WTC11 (cell line): ENCODE measurements at regions not wholly inside any gene's neighbourhood (a gene's known extent, or its start where the extent isn't known, plus 50 kb on each side); places are given as distances from the start of the nearest gene placed in this dataset.
A peak's percentile ranks its signal among the peaks of the same experiment; 100 is the strongest.

Experiments
- ATAC-seq: fragments of 200-7000 bp; cut with Tn5 transposase; 2 replicates; pipeline ENCODE4 v1.10.0; 2021; ENCODE audit warnings: mild to moderate bottlenecking, moderate library complexity
- CTCF ChIA-PET: fragments of 300-600 bp; sonication (Branson Sonifier 250); formaldehyde crosslinking; loops from one replicate; lab custom pipeline; 2021; ENCODE audit warnings: antibody characterized with exemption; lab: Charles Lee
- POLR2A ChIA-PET: fragments of 350-600 bp; sonication (Branson Sonifier 250); formaldehyde crosslinking; loops from one replicate; lab custom pipeline; 2021; ENCODE audit warnings: antibody characterized with exemption; lab: Charles Lee
- DNase-seq: peaks from one replicate; pipeline ENCODE4 v3.0.0; 2021; ENCODE audit warnings: low spot score
- H3K27ac Mint-ChIP-seq: 2 replicates; pipeline ENCODE4 v1.8.0; 2021; ENCODE audit warnings: mixed read lengths
- H3K27me3 Mint-ChIP-seq: 2 replicates; pipeline ENCODE4 v1.8.0; 2021; ENCODE audit warnings: low read depth, mild to moderate bottlenecking, moderate library complexity, mixed read lengths
- H3K36me3 Mint-ChIP-seq: 2 replicates; pipeline ENCODE4 v1.8.0; 2021; ENCODE audit warnings: mixed read lengths
- H3K4me1 Mint-ChIP-seq: 2 replicates; pipeline ENCODE4 v1.8.0; 2022; ENCODE audit warnings: mixed read lengths
- H3K4me3 Mint-ChIP-seq: 2 replicates; pipeline ENCODE4 v1.8.0; 2021; ENCODE audit warnings: mild to moderate bottlenecking, moderate library complexity, mixed read lengths
- H3K9me3 Mint-ChIP-seq: 2 replicates; pipeline ENCODE4 v1.8.0; 2021; ENCODE audit warnings: mixed read lengths
- CREM ChIP-seq: sonication (generic); formaldehyde crosslinking; IDR thresholded peaks from 2 replicates; pipeline ENCODE4 v1.8.1; 2022; ENCODE audit warnings: mild to moderate bottlenecking, missing genetic modification reagents, moderate library complexity
- GRHL2 ChIP-seq: fragments of 250-450 bp; sonication (Bioruptor Pico); IDR thresholded peaks from 2 replicates; pipeline ENCODE4 v1.8.0; 2022; ENCODE audit warnings: mild to moderate bottlenecking, moderate library complexity; ENCODE audit not compliant: insufficient replicate concordance, severe bottlenecking
- JAZF1 ChIP-seq: fragments of 250-450 bp; sonication (Bioruptor Pico); IDR thresholded peaks from 2 replicates; pipeline ENCODE4 v1.9.0; 2021; ENCODE audit warnings: moderate library complexity, mild to moderate bottlenecking, inconsistent platforms
- JUN ChIP-seq: sonication (generic); formaldehyde crosslinking; IDR thresholded peaks from 2 replicates; pipeline ENCODE4 v1.8.0; 2023; ENCODE audit warnings: mild to moderate bottlenecking, missing genetic modification reagents
- MXD4 ChIP-seq: fragments of 250-450 bp; sonication (Bioruptor Pico); IDR thresholded peaks from 2 replicates; pipeline ENCODE4 v1.8.0; 2021; ENCODE audit warnings: mild to moderate bottlenecking, moderate library complexity, borderline replicate concordance
- NFYB ChIP-seq: sonication (generic); formaldehyde crosslinking; conservative IDR thresholded peaks from 2 replicates; pipeline ENCODE4 v1.8.0; 2022; ENCODE audit warnings: low read depth, missing genetic modification reagents
- NR1H2 ChIP-seq: sonication (generic); formaldehyde crosslinking; IDR thresholded peaks from 2 replicates; pipeline ENCODE4 v1.9.0; 2021; ENCODE audit warnings: mild to moderate bottlenecking, moderate library complexity, missing genetic modification reagents
- NR2C2 ChIP-seq: sonication (generic); formaldehyde crosslinking; IDR thresholded peaks from 2 replicates; pipeline ENCODE4 v1.8.0; 2022; ENCODE audit warnings: mild to moderate bottlenecking, missing genetic modification reagents
- SP1 ChIP-seq: sonication (generic); formaldehyde crosslinking; conservative IDR thresholded peaks from 2 replicates; pipeline ENCODE4 v1.8.1; 2022; ENCODE audit warnings: missing genetic modification reagents
- TEAD4 ChIP-seq: sonication (generic); formaldehyde crosslinking; IDR thresholded peaks from 2 replicates; pipeline ENCODE4 v1.8.0; 2022; ENCODE audit warnings: mild to moderate bottlenecking, missing genetic modification reagents
- ZNF219 ChIP-seq: sonication (generic); formaldehyde crosslinking; IDR thresholded peaks from 2 replicates; pipeline ENCODE4 v1.8.0; 2023; ENCODE audit warnings: missing genetic modification reagents, mild to moderate bottlenecking, borderline replicate concordance
- ZNF416 ChIP-seq: fragments of 250-450 bp; sonication (Bioruptor Pico); IDR thresholded peaks from 2 replicates; pipeline ENCODE4 v1.9.0; 2021; ENCODE audit warnings: mild to moderate bottlenecking, inconsistent platforms
- TF ChIP-seq, protein P1 (sequence below): sonication (generic); formaldehyde crosslinking; IDR thresholded peaks from 2 replicates; pipeline ENCODE4 v1.8.1; 2022; ENCODE audit warnings: mild to moderate bottlenecking, missing genetic modification reagents, moderate library complexity, borderline replicate concordance
- TF ChIP-seq, protein P2 (sequence below): sonication (generic); formaldehyde crosslinking; IDR thresholded peaks from 2 replicates; pipeline ENCODE4 v1.8.1; 2022; ENCODE audit warnings: low read depth, mild to moderate bottlenecking, moderate library complexity, missing genetic modification reagents, borderline replicate concordance
- TF ChIP-seq, protein P3 (sequence below): sonication (generic); formaldehyde crosslinking; IDR thresholded peaks from 2 replicates; pipeline ENCODE4 v1.8.0; 2022; ENCODE audit warnings: missing genetic modification reagents
- TF ChIP-seq, protein P4 (sequence below): fragments of 250-450 bp; sonication (Bioruptor Pico); IDR thresholded peaks from 2 replicates; pipeline ENCODE4 v1.9.0; 2021; ENCODE audit warnings: mild to moderate bottlenecking
- TF ChIP-seq, protein P5 (sequence below): sonication (generic); formaldehyde crosslinking; IDR thresholded peaks from 2 replicates; pipeline ENCODE4 v1.8.1; 2023; ENCODE audit warnings: mild to moderate bottlenecking, missing genetic modification reagents, moderate library complexity
- TF ChIP-seq, protein P6 (sequence below): sonication (generic); formaldehyde crosslinking; IDR thresholded peaks from 2 replicates; pipeline ENCODE4 v1.8.1; 2023; ENCODE audit warnings: mild to moderate bottlenecking, missing genetic modification reagents, borderline replicate concordance

DNA sequence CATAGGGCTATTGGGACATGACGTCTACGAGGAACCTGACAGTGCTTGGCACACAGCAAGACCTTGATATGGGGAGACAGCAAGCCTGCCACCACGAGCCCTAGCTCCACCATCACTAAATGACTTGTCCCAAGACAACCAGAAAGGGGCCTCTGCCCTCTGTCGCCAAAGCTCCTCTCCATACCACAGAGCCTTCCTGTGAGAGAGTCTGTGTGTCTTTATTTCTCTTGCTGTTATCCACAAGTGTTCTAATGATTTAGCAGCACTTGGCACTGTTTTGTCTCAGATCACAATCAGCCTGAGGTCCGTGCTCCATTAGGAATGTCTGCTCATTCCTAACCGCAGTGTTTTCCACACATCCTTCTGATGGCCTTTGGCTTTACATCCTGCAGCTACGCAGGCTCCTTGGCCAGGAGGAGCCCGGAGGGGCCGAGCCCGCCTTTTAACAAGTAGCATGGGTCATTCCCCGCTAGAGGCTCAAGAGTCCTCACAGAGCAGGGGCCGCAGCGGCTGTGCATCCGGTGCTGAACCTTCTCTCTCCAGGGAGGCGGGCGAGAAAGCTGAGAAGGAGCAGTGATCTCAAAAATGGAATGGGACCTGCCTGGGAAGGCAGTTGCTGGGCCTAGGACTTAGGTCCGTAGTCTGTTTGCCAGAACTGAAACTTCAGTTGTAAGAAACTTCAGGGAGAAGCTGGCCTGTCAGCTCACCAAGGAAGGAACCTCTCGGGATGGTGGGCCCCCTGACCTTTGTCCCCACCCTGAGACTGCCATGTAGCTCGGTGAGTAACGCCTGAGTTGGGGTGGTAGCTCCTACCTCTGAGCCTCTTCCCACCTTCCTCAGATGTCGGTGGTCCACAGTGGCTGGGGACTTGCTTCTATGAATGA, 61.1 kb upstream of the HMGB1 start (continued):
- TF ChIP-seq NFYB (no peak), JUN (CRISPR knock-in tag) (no peak), GRHL2 (CRISPR knock-in tag) (no peak)
- TF ChIP-seq, protein P1, sequence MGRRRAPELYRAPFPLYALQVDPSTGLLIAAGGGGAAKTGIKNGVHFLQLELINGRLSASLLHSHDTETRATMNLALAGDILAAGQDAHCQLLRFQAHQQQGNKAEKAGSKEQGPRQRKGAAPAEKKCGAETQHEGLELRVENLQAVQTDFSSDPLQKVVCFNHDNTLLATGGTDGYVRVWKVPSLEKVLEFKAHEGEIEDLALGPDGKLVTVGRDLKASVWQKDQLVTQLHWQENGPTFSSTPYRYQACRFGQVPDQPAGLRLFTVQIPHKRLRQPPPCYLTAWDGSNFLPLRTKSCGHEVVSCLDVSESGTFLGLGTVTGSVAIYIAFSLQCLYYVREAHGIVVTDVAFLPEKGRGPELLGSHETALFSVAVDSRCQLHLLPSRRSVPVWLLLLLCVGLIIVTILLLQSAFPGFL: no peak
- TF ChIP-seq, protein P2, sequence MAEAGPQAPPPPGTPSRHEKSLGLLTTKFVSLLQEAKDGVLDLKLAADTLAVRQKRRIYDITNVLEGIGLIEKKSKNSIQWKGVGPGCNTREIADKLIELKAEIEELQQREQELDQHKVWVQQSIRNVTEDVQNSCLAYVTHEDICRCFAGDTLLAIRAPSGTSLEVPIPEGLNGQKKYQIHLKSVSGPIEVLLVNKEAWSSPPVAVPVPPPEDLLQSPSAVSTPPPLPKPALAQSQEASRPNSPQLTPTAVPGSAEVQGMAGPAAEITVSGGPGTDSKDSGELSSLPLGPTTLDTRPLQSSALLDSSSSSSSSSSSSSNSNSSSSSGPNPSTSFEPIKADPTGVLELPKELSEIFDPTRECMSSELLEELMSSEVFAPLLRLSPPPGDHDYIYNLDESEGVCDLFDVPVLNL (CRISPR knock-in tag): no peak
- TF ChIP-seq, protein P3, sequence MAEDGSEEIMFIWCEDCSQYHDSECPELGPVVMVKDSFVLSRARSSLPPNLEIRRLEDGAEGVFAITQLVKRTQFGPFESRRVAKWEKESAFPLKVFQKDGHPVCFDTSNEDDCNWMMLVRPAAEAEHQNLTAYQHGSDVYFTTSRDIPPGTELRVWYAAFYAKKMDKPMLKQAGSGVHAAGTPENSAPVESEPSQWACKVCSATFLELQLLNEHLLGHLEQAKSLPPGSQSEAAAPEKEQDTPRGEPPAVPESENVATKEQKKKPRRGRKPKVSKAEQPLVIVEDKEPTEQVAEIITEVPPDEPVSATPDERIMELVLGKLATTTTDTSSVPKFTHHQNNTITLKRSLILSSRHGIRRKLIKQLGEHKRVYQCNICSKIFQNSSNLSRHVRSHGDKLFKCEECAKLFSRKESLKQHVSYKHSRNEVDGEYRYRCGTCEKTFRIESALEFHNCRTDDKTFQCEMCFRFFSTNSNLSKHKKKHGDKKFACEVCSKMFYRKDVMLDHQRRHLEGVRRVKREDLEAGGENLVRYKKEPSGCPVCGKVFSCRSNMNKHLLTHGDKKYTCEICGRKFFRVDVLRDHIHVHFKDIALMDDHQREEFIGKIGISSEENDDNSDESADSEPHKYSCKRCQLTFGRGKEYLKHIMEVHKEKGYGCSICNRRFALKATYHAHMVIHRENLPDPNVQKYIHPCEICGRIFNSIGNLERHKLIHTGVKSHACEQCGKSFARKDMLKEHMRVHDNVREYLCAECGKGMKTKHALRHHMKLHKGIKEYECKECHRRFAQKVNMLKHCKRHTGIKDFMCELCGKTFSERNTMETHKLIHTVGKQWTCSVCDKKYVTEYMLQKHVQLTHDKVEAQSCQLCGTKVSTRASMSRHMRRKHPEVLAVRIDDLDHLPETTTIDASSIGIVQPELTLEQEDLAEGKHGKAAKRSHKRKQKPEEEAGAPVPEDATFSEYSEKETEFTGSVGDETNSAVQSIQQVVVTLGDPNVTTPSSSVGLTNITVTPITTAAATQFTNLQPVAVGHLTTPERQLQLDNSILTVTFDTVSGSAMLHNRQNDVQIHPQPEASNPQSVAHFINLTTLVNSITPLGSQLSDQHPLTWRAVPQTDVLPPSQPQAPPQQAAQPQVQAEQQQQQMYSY: no peak
- TF ChIP-seq, all 79 proteins: peak for 0

DNA sequence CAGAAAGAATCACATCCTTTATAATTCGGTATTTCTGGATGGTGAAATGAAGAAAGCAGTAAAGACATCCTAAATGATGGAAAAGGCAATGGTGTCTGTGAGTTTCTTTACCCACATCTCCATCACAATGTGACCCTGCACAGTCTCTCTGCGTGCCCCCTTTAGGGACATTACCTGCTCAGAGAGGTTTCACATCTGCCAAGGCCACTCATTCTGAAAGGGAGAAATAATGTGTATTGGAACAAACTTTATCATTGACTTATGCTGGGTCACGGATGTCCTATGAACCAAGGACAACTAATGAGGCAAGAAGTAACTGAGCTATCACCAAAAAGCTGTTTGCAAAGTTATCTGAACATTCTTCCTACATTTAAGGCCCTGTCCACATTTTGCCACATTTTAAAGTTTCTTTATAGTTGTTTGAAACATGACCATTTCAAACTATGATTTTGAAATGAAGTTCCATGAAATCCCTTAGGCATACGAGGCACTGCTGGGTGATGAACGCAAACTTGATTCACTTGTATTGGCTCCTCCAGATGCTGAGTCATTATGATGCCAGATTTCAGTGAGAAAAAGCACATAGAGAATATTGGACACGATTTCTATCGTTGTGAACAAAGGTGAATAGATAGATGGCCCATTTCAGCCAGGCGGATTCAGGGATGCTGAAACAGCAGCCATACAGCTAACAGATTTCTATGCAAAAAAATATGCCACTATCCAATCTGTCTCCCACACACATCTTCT, 63.5 kb upstream of the HMGB1 start:
- ATAC-seq (peak; percentile 22; the same call in 1 of the 2 replicates), DNase-seq (no peak)
- no peaks in the 10 kb centered on the region for H3K9me3 Mint-ChIP-seq
- H3K36me3 Mint-ChIP-seq: no peaks in the 10 kb centered on the region
- no peak overlapping the region for H3K4me3 Mint-ChIP-seq
- no peak overlapping the region for H3K27ac Mint-ChIP-seq
- POLR2A ChIA-PET: interaction anchor here (0.6 to 0.7 kb wide), 2 partner anchors 43 to 412 kb away, joined by 3 to 4 read pairs; no protein-coding TSS in a partner anchor
- peaks cover 10% of the 10 kb centered on the region for H3K4me1 Mint-ChIP-seq
- TF ChIP-seq ZNF219 (CRISPR knock-in tag): no peak
- TF ChIP-seq, protein P4, sequence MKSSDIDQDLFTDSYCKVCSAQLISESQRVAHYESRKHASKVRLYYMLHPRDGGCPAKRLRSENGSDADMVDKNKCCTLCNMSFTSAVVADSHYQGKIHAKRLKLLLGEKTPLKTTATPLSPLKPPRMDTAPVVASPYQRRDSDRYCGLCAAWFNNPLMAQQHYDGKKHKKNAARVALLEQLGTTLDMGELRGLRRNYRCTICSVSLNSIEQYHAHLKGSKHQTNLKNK (CRISPR knock-in tag): no peak
- no peak for TF ChIP-seq SP1
- TF ChIP-seq JAZF1 (CRISPR knock-in tag): no peak
- TF ChIP-seq, all 79 proteins: peak for 0
- no peaks in the 10 kb centered on the region for H3K27me3 Mint-ChIP-seq
- CTCF ChIA-PET: no interaction called here

DNA sequence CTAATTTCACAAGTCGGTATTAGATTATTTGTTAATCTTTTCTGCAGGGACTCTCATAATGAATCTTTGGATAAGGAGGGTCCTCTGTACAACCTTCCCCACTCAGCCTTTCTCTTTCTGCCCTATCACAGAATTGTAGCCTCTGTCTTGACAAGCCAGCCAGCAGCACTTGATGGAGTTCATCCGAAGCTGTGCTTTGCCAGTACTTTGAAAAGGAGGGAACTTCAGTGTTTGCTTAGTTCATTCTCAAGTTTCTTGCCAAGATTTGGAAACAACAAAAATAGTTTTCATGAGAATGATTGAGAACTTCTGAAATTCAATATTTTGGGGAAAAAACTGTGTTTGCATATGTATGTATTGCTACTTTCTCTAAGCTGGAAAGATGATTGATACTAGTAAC, 69.3 kb upstream of the HMGB1 start:
- Mint-ChIP-seq H3K27ac (no peak overlapping the region), H3K27me3 (no peaks in the 10 kb centered on the region), H3K4me1 (no peaks in the 10 kb centered on the region), H3K4me3 (no peak overlapping the region), H3K9me3 (no peaks in the 10 kb centered on the region), H3K36me3 (no peaks in the 10 kb centered on the region)
- ATAC-seq: no peak
- no peak for DNase-seq
- ChIA-PET POLR2A (no interaction called here), CTCF (interaction anchor here (0.6 kb wide), 1 partner anchor 73 kb away, joined by 4 read pairs; no protein-coding TSS in a partner anchor)
- TF ChIP-seq TEAD4 (CRISPR knock-in tag): no peak
- TF ChIP-seq, protein P5, sequence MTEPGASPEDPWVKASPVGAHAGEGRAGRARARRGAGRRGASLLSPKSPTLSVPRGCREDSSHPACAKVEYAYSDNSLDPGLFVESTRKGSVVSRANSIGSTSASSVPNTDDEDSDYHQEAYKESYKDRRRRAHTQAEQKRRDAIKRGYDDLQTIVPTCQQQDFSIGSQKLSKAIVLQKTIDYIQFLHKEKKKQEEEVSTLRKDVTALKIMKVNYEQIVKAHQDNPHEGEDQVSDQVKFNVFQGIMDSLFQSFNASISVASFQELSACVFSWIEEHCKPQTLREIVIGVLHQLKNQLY (CRISPR knock-in tag): no peak
- TF ChIP-seq NR2C2 (CRISPR knock-in tag): no peak
- TF ChIP-seq CREM (CRISPR knock-in tag): no peak
- TF ChIP-seq MXD4 (CRISPR knock-in tag): no peak
- no peak for TF ChIP-seq NR1H2 (CRISPR knock-in tag)
- TF ChIP-seq, protein P6, sequence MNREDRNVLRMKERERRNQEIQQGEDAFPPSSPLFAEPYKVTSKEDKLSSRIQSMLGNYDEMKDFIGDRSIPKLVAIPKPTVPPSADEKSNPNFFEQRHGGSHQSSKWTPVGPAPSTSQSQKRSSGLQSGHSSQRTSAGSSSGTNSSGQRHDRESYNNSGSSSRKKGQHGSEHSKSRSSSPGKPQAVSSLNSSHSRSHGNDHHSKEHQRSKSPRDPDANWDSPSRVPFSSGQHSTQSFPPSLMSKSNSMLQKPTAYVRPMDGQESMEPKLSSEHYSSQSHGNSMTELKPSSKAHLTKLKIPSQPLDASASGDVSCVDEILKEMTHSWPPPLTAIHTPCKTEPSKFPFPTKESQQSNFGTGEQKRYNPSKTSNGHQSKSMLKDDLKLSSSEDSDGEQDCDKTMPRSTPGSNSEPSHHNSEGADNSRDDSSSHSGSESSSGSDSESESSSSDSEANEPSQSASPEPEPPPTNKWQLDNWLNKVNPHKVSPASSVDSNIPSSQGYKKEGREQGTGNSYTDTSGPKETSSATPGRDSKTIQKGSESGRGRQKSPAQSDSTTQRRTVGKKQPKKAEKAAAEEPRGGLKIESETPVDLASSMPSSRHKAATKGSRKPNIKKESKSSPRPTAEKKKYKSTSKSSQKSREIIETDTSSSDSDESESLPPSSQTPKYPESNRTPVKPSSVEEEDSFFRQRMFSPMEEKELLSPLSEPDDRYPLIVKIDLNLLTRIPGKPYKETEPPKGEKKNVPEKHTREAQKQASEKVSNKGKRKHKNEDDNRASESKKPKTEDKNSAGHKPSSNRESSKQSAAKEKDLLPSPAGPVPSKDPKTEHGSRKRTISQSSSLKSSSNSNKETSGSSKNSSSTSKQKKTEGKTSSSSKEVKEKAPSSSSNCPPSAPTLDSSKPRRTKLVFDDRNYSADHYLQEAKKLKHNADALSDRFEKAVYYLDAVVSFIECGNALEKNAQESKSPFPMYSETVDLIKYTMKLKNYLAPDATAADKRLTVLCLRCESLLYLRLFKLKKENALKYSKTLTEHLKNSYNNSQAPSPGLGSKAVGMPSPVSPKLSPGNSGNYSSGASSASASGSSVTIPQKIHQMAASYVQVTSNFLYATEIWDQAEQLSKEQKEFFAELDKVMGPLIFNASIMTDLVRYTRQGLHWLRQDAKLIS (CRISPR knock-in tag): no peak
- no peak for TF ChIP-seq ZNF416 (CRISPR knock-in tag)
